HG03175 (cell line): ENCODE measurements at regions not wholly inside any gene's neighbourhood (a gene's known extent, or its start where the extent isn't known, plus 50 kb on each side); places are given as distances from the start of the nearest gene placed in this dataset.

ENCODE experiments used
- ATAC-seq: cut with Tn5 transposase; IDR thresholded peaks from one replicate; pipeline ENCODE4 v1.9.1; 2021; ENCODE audit warnings: mild to moderate bottlenecking, moderate library complexity; ENCODE audit not compliant: unreplicated experiment

DNA sequence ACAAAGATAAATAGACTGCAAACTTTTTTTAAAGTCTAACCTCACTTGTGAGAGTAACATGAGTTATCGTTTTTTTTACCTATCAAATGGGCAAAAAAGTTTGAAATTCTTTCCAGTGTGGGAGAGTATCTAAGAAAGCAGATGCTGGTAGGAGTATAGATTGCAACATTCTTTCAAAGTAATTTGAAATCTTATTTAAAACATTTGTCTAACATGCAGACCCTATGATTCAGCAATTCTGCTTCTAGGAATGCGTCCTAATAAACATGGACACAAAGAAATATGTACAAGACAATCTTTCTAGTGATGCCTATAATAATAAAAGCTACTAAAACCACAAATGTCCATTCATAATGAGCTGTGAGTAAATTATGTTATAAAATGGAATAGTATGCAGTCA lies 110.4 kb upstream of the TMCC3 start:
- no peak for ATAC-seq

- ATAC-seq, result no peak
Measured at GRCh38 chr12:94756789-94757188, 106.4 kb upstream of the TMCC3 start.

DNA sequence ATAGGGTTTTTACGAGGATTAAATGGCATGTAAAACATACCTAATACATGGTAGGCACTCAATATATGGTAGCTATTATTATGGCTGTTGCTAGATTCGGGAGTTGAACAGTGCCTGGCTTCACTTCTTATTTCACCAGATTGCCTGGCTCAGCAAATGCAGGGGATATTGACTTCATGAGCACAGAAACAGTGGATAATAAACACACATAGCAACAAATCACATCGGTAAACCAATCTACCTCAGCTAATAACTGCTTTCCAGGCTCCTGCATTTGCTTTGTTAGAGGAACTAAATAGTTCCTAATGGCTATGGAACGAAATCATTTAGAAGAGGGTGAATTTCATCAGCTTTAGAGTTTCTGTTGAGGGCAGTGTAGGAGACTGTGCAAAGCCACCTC lies 105.2 kb upstream of the TMCC3 start:
- ATAC-seq, result no peak

DNA sequence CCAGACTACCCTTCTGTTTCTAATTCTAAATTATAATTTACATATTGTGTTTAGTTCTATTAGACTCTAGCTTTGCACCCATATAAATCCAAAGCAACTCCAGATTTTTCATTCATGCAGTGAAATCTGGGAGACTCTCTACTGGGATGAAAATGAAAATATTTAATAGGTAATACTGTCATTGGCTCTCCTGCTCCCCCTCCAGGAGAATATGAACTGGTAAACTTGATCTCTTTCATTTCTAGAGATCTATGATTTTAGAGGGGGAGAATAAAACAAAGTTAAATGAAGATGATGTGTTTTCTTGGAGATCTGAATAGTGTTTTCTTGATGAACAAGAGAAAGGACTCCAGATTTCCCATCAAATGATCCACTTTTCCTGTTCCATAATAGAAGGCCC lies 104.3 kb upstream of the TMCC3 start:
- no peak for ATAC-seq

DNA sequence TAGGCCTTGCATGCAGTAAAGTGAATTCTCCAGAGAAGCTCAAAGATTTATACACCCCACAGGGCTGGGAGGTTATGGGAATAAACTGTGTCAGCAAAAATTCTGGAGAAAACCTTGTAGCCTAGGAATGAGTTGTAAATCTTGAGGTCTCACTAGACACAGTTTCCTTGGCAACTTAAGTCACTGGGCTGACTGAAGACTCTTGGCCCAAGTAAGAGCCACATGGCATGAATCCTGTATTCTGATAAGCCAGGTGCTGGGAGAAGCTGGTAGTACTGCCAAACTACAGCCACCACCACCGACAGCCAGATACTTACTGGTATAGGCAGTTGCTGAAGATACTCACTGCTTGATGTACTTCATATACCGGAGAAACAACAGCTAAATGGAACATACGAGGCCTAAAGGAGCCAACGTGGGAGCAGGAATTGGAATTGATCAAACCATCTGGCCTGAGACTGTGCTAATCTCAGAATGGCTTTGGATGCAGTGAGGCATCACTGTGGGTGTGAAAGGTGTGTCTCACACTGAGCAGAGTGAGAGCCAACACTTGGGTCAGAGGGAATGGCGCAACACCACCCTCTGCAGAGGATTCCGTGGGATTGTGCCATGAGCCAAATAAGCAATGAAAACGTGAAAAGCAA lies 102.8 kb upstream of the TMCC3 start:
- no peak for ATAC-seq

GRCh38 chr12:94750864-94751263 lies 100.5 kb upstream of the TMCC3 start:
- ATAC-seq, result no peak

- no peak for ATAC-seq
Measured at GRCh38 chr12:94749890-94750289, 99.5 kb upstream of the TMCC3 start.

GRCh38 chr12:94749455-94749854 lies 99.1 kb upstream of the TMCC3 start:
- no peak for ATAC-seq

DNA sequence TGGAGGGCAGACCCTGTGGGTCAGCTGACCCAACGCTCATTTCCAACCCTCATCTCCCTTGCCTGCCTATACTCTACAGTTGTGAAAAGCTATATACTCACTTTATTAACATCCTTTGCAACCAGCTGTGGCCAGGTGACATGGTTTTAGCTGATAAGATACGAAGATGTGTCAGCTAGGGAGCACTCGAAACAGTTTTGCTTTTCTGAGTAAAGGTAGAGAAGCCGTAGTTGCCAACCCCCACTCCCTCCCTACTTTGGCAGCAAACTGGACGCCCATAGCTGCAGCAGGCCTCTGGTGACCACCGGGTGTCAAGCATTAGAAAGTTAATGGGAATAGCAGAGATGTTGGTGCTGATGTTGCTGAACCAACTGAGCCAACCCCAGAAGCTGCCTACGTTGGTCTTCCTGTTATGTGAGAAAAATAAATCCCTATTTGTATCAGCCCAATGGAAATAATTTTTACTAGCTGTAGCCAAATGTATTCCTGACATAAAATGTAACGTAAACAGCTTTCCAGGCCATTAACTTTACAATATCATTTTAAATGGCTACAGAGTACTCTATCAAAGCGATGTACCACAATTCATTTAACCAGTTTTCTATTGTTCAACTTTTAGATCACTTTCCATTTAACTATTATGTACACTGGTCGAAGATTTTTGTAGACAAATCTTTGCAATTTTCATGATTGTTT lies 98.5 kb upstream of the TMCC3 start:
- no peak for ATAC-seq

- ATAC-seq, result no peak
Measured at GRCh38 chr12:94745562-94745961, 95.2 kb upstream of the TMCC3 start.

- no peak for ATAC-seq
Measured at GRCh38 chr12:94743174-94743573, 92.8 kb upstream of the TMCC3 start.

DNA sequence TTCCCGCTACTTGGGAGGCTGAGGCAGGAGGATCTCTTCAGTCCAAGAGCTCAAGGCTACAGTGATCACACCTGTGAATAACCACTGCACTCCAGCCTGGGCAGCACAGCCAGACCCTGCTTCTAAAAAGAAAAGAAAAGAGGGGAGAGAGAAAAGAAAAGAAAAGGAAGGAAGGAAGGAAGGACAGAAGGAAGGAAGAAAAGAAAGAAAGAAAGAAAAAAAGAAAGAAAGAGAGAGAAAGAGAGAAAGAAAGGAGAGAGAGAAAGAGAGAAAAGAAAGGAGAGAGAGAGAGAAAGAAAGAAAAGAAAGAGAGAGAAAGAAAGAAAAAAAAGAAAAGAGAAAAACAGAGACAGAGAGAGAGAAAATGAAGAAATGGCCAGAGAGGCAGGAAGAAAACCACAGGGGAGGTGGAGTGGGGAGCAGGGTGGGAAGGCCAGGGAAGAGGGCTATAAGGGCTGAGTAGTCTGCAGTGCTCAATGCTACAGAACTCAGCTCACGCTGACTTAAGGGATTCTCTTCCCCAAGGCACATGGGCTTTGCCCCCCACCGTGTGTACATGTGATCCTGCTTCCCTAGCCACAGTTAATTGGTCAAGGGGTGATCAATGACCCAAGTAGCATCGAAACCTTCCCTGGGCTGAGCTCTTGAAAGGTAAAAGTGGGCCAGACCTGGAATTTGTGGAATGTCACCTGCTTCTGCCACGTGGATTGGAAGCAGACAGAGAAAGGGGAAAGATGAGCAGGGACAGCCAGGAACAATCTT lies 90.4 kb upstream of the TMCC3 start:
- no peak for ATAC-seq

DNA sequence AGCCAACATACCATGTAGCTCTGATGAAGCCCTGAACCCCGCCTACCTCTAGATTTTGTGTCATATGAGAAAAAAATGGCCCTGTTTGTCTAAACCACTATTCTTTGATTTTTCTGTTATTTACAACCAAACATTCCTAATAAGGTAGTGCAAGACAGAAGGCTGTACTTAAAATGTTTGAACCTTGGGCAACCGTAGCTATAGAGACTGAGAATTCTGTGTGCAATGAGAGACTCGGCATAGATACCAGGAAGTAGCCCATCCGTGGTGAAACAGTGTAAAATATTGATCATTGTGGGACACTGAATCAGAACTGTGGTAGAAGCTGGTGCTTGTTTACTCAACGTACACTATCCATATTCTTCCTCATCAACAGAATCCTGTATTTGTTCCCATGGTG lies 86.5 kb upstream of the TMCC3 start:
- ATAC-seq, result no peak

GRCh38 chr12:94736004-94736403 lies 85.6 kb upstream of the TMCC3 start:
- no peak for ATAC-seq

GRCh38 chr12:94733727-94734126 lies 83.4 kb upstream of the TMCC3 start:
- no peak for ATAC-seq

DNA sequence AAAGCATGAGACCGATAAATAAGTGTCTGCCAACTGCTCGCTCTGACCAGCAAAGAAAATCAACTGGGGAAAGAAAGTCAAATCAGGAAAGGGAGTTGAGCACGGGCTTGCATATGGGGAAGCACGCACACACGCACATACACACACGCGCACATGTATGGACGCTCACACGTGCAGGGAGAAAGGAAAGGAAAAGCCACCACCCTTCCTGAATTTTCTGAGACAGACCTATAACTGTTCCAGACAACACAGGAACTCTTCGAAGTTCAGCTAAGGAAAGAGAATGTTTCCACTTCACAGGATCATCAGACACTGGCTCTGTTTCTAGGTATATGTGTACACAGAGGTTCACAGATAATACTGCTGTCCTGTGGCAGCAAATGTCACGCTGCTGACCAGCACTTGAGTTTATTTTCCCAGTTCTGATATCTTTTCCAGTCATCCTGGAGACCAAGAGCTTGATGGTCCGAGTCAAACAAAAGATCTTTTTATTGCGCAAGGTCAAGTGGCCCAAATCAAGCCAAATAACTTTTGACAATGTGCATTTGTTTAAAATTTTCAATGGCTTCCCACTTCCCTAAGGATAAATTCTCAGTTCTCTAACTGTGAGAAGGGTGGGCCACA lies 82.1 kb upstream of the TMCC3 start:
- ATAC-seq, result no peak

GRCh38 chr12:94731733-94732360 lies 81.5 kb upstream of the TMCC3 start:
- ATAC-seq, result no peak

DNA sequence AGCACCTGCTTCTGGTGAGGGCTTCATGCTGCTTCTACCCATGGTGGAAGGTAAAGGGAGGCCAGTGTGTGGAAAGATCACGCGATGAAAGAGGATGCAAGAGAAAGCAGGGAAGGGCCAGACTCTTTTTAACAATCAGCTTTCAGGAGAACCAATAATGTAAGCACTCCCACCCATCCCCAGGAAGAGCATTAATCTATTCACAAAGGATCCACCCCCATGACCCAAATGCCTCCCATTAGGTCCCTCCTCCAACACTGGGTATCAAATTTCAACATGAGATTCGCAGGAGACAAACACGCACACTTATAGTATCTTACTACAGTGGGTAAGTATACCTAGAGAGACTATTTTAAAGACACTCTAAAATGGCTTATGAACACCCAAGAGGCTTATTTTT lies 80.5 kb upstream of the TMCC3 start:
- ATAC-seq, result no peak

DNA sequence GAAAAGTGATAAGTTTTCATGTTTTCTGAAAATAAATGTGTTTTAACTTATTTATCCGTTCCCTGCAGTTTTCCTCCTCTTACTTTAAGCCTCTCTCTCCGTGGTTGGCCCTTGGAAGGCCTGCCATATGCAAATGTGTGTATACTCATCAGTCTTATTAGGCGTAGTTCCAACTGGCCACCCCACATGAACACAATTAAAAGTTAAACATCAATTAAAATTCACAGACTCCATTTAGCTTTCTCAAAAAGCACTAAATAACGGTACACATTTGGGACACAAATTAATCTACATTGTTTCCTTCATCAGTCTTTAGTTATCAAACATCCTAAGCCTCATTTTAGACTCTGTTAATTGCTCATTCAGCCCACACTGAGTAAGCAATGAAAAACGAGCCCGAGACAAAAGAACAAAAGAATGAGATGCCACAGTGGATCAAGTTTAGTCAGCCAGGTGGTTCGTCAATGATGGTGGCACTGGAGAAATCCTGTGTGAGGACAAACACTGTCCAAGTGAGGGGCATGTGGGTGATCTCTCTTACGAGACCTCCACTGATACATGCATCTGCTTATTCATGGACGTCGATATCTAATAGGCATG lies 76.0 kb upstream of the TMCC3 start:
- ATAC-seq, result no peak

GRCh38 chr12:94725375-94726168 lies 75.2 kb upstream of the TMCC3 start:
- ATAC-seq, result no peak
